Stimulated activated CD4-positive, alpha-beta T cell treated with anti-CD3 and anti-CD28 coated beads, Interleukin-2, amount 100 ng/mL, for 48 hours (primary cell): ENCODE measurements at regions not wholly inside any gene's neighbourhood (a gene's known extent, or its start where the extent isn't known, plus 50 kb on each side); places are given as distances from the start of the nearest gene placed in this dataset.
A peak's percentile ranks its signal among the peaks of the same experiment; 100 is the strongest.
"Not testable (repeated sequence)": the region's sequence is repeated elsewhere in the genome, so short reads cannot be mapped to it uniquely, and the experiment has no call there.

Experiments used
- DNase-seq, 2 donors: peaks; one replicate each; pipeline ENCODE4 v3.0.0-alpha.2; 2020

DNA sequence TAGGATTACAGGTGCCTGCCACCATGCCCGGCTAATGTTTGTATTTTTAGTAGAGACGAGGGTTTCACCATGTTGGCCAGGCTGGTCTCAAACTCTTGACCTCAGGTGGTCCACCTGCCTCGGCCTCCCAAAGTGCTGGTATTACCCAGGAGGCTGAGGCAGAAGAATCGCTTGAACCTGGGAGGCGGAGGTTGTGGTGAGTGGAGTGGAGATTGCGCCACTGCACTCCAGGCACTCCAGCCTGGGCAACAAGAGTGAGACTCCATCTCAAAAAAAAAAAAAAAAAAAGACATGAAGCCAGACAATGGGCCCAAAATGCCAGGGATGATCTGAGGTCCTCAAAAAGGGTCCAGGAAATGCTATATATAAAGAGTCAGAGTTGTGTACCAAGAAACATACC, 392.9 kb downstream of the SEC14L1 start:
- not testable (repeated sequence) for DNase-seq

GRCh38 chr17:77534137-77534536, 393.4 kb downstream of the SEC14L1 start:
- DNase-seq: no peak

DNA sequence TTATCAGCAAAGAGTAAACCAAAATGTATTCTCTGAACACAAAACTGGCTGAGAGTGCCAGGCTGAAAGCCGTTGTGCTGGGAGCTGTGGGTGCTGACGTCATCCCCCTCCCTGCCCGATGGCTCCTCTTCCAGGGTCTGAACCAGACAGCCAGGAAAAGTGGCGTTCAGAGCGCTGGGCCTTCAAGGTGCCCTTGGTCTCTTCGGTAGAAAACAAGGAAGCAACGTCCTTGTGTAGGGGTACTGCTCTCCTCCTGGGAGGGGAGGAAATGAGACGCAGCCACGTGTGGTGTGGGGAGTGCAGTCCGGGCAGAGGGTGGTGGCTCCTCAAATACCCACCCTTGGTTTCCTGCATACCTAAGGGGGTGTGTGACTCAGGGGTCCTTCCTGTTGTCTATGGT, 394.7 kb downstream of the SEC14L1 start:
- DNase-seq: no peak

GRCh38 chr17:77535892-77536291, 395.1 kb downstream of the SEC14L1 start:
- DNase-seq: no peak

DNA sequence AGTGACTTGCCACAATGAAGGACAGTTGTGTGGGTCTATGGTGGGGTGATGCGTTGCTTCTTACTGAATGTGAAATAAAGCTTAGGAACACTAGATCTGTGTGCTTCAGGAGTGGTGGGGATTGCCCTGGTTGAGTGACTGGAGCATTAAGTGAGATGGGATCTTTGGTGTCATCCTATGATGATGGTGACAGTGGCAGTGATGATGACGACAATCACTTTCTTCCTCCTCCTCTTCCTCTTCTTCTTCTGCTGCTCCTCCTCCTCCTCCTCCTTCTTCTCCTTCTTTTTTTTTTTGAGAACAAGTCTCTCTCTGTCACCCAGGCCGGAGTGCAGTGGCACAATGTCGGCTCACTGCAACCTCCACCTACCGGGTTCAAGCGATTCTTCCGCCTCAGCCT, 396.8 kb downstream of the SEC14L1 start:
- no peak for DNase-seq

DNA sequence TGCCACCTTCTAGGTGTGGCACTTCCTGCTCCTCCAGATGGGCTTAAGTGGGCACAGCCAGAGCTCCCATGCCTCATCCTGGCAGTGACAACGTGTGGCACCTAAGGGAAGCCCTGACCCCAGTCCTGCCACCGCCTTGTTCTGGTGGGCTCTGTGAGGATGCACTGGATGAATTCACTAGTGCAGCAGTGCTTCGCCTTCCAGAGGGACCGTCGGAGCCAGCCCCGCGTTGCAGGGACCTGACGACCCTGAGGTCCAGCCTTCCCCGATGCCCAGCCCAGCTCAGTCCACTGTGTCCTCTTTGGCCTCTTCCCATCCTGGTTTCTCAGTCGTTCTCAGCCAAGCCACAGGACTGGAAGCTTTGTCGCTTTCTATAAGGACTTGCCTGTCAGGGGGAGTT, 399.8 kb downstream of the SEC14L1 start:
- DNase-seq: no peak

DNA sequence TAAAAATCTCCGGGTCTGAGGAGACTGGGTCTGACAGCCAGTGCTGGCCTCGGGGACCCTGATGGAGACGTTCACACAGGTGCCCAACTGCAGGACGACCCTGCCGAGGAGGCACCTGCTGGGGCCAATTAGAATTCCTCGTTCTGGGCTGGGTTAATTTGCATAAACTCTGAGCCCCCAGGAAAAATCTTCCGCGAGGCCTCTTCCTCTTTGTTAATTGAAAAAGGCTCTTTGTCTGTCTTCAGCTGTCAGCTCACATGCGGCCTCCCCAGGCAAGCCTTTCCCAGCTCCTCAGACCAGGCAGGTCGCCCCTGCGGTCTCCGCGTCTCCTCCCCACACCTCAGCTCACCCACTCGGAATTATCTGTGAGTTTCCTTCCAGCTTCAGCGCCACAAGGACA, 400.2 kb downstream of the SEC14L1 start:
- no peak for DNase-seq

DNA sequence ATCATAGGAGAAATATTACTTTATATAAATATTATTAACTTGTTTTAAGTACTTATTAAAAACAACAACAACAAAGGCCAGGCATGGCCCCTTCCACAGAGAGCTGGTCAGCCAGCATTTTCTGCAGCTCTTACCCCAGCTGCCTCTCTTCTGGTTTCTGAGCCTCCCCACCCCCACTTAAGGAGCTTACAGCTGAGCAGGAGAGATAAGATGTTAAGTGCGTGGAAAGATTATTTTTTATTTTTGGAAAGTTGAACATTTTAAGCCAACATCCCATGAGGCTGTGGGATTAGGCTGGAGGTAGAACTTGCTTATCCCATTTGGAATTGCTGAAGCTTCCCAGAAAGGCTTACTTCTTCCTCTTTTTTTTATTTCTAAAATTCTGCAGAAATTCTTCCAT, 401.2 kb downstream of the SEC14L1 start:
- no peak for DNase-seq

GRCh38 chr17:77542551-77543490, 402.1 kb downstream of the SEC14L1 start:
- DNase-seq: peak; percentile 45 to 57

- DNase-seq: no peak
Observed at GRCh38 chr17:77543801-77544200, 403.0 kb downstream of the SEC14L1 start.

DNA sequence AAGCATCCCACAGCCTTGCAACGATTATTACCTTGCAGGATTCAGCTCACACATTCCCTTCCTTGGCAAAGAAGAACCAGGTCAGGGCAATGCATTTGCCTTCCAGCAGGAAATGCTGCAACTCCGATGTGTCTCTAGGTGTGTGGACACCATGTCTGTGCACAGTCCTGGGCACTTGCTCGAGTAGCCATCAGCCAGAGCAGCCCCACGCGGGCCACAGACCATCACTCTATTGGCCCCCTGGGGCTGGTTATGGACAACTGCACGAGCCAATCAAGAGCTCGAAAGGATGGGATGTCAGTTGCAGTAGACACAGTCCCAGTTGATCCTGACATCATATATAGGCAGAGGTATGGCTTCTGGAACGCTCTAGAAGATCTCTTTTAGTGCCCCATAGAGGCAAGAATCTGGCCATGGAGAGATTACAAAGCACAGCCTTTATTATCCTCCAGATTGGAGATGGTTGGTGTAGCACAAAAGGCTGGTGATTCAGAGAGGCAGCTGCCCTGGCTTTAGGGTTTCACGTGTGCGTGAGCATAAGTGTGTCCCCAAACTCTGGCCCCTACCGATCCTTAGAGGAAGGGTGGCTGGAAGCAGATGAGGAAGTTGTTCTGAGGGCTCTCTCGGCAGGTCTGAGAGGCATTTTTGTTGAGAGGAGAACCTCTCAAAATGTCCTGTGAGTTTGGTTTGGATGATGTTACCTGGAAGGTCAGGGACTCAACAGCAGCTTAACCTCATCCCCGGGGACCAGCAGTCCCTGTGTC, 403.8 kb downstream of the SEC14L1 start:
- DNase-seq: no peak

DNA sequence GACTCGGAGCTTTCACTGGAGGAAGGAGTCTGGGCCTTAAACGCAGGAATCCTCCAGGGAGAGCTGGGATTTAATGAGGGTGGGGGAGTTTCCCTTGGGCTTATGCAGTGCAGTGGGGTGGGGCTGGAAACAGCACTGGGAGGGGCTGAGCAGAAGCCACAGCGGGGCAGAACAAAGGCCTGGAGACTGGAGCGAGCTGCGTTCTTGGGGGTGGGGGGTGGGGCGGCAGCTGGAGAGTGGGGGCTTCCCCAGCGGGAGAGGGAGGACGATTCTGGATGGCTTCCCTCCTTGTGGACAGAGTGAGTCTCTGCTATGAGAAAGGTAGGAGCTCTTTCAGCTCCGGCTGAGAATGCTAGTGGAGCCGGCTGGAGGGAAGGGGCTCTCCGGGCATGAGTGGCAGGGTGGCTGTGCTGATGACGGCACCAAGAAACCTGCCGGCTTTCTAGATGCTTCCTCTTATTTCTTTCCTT, 406.0 kb downstream of the SEC14L1 start:
- no peak for DNase-seq

DNA sequence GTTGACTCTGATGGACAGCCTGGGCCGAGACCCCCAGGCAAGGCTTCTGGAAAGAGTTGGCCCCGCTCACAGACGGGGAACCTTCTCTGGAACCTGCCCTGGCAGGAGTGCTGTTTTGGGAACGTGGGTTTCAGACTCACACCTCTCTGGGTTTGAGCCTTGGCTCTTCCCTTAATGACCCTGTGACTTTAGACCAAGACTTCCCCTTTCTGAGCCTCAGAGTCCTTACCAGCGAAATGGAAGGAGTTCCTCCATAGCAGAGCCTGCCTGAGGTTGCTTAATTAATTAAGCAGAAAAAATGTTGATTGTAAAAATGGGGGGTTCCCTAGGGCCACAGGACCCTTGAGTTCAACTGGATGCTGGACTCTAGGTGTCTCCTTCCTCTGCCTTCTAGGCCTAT, 408.2 kb downstream of the SEC14L1 start:
- no peak for DNase-seq

- DNase-seq: no peak
Observed at GRCh38 chr17:77549726-77550366, 408.7 kb upstream of the TNRC6C start.

GRCh38 chr17:77553459-77554066, 404.9 kb upstream of the TNRC6C start:
- DNase-seq: no peak

- DNase-seq: no peak
Observed at GRCh38 chr17:77555121-77555591, 403.3 kb upstream of the TNRC6C start.

DNA sequence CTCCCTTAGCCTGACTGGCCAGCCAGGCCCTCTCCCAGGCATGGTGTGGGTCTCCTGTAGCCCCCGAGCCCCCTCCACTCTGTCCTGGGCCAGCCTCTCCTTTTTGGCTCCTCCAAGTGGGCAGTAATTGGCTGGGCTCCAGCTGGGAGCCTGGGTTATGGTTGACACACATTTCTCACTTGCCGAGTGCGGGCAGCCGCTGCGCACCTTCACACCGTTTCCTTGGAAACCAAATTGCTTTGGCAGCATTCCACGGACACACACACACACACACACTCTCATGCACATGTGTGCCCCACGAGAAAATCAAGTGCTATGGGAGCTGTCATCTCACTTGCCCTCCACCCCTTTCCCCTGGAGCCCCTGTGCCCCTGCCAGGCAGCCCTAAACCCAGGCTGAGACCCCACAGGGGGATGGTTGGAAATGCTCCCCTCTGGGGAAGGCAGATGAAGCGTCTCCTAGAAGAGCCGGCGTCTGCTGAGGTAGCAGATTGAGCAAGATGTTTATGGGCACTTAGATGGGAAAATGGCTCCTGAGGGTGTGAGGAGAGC, 402.7 kb upstream of the TNRC6C start:
- no peak for DNase-seq

- no peak for DNase-seq
Observed at GRCh38 chr17:77556383-77557061, 402.0 kb upstream of the TNRC6C start.

- no peak for DNase-seq
Observed at GRCh38 chr17:77558846-77559626, 399.5 kb upstream of the TNRC6C start.

- no peak for DNase-seq
Observed at GRCh38 chr17:77560381-77560780, 398.1 kb upstream of the TNRC6C start.

DNA sequence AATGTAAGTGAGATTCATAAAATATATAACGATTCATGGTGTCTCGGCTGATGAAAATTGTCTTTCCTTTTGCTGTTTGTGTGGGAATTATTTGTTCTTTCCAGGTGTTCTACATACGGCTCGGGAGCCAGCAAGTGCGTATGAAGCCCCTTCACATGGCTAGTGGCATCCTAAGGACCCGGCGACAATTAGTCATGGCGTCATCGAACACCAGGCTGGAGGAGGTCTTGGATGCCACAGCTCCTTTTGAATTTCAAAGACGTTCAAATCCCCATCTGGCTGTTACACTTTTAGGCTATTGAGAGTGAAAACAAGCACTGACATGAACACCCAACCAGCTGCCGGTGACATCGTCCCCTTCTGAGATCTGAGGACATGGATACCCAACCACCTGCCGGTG, 397.7 kb upstream of the TNRC6C start:
- DNase-seq: no peak
